ENCODE measurements at regions not wholly inside any gene's neighbourhood (a gene's known extent, or its start where the extent isn't known, plus 50 kb on each side); places are given as distances from the start of the nearest gene placed in this dataset.

- no peak for TF ChIP-seq CTCF (IDR thresholded peaks at IDR 0.05; ENCODE audit: unreplicated experiment)
- H3K27ac Mint-ChIP-seq (ENCODE audit: unreplicated experiment), result no peak overlapping the region
- no peak overlapping the region for H3K4me3 Mint-ChIP-seq (ENCODE audit: unreplicated experiment)
- DNase-seq (ENCODE audit: low spot score), result no peak
- peaks cover 2% of the 10 kb centered on the region for H3K4me1 Mint-ChIP-seq (ENCODE audit: unreplicated experiment)
- H3K27me3 Mint-ChIP-seq (ENCODE audit: unreplicated experiment), result peaks cover 3% of the 10 kb centered on the region
- no peaks in the 10 kb centered on the region for H3K36me3 Mint-ChIP-seq (ENCODE audit: low read depth, unreplicated experiment)
- no peaks in the 10 kb centered on the region for H3K9me3 Mint-ChIP-seq (ENCODE audit: unreplicated experiment)
Observed at GRCh38 chr2:16537347-16537746, 128.3 kb downstream of the CYRIA start.

GRCh38 chr2:16526193-16526592 lies 139.4 kb downstream of the CYRIA start:
- H3K9me3 Mint-ChIP-seq (ENCODE audit: unreplicated experiment), result no peaks in the 10 kb centered on the region
- no peak for TF ChIP-seq CTCF (IDR thresholded peaks at IDR 0.05; ENCODE audit: unreplicated experiment)
- no peak overlapping the region for H3K4me3 Mint-ChIP-seq (ENCODE audit: unreplicated experiment)
- no peaks in the 10 kb centered on the region for H3K27me3 Mint-ChIP-seq (ENCODE audit: unreplicated experiment)
- no peaks in the 10 kb centered on the region for H3K36me3 Mint-ChIP-seq (ENCODE audit: low read depth, unreplicated experiment)
- no peaks in the 10 kb centered on the region for H3K4me1 Mint-ChIP-seq (ENCODE audit: unreplicated experiment)
- DNase-seq (ENCODE audit: low spot score), result no peak
- no peak overlapping the region for H3K27ac Mint-ChIP-seq (ENCODE audit: unreplicated experiment)

GRCh38 chr2:16525265-16525887 lies 140.3 kb downstream of the CYRIA start:
- H3K27ac Mint-ChIP-seq (ENCODE audit: unreplicated experiment), result no peak overlapping the region
- no peaks in the 10 kb centered on the region for H3K27me3 Mint-ChIP-seq (ENCODE audit: unreplicated experiment)
- peak; percentile 90 for TF ChIP-seq CTCF (IDR thresholded peaks at IDR 0.05; ENCODE audit: unreplicated experiment)
- H3K4me1 Mint-ChIP-seq (ENCODE audit: unreplicated experiment), result no peaks in the 10 kb centered on the region
- H3K9me3 Mint-ChIP-seq (ENCODE audit: unreplicated experiment), result no peaks in the 10 kb centered on the region
- DNase-seq (ENCODE audit: low spot score), result peak; percentile 74
- H3K4me3 Mint-ChIP-seq (ENCODE audit: unreplicated experiment), result no peak overlapping the region
- no peaks in the 10 kb centered on the region for H3K36me3 Mint-ChIP-seq (ENCODE audit: low read depth, unreplicated experiment)

- Mint-ChIP-seq H3K36me3 (ENCODE audit: low read depth, unreplicated experiment) (no peaks in the 10 kb centered on the region), H3K9me3 (ENCODE audit: unreplicated experiment) (no peaks in the 10 kb centered on the region), H3K27me3 (ENCODE audit: unreplicated experiment) (no peaks in the 10 kb centered on the region), H3K4me3 (ENCODE audit: unreplicated experiment) (no peak overlapping the region), H3K4me1 (ENCODE audit: unreplicated experiment) (no peaks in the 10 kb centered on the region), H3K27ac (ENCODE audit: unreplicated experiment) (no peak overlapping the region)
- DNase-seq (ENCODE audit: low spot score), result no peak
- no peak for TF ChIP-seq CTCF (IDR thresholded peaks at IDR 0.05; ENCODE audit: unreplicated experiment)
Observed at GRCh38 chr2:16523711-16524110, 141.9 kb downstream of the CYRIA start.

GRCh38 chr2:16522031-16522831 lies 143.4 kb downstream of the CYRIA start:
- Mint-ChIP-seq H3K4me3 (ENCODE audit: unreplicated experiment) (no peak overlapping the region), H3K36me3 (ENCODE audit: low read depth, unreplicated experiment) (no peaks in the 10 kb centered on the region), H3K27me3 (ENCODE audit: unreplicated experiment) (no peaks in the 10 kb centered on the region), H3K4me1 (ENCODE audit: unreplicated experiment) (no peaks in the 10 kb centered on the region), H3K27ac (ENCODE audit: unreplicated experiment) (no peak overlapping the region), H3K9me3 (ENCODE audit: unreplicated experiment) (no peaks in the 10 kb centered on the region)
- DNase-seq (ENCODE audit: low spot score), result no peak
- no peak for TF ChIP-seq CTCF (IDR thresholded peaks at IDR 0.05; ENCODE audit: unreplicated experiment)

Data from endothelial cell (in vitro differentiated cells).